ENCODE measurements at regions not wholly inside any gene's neighbourhood (a gene's known extent, or its start where the extent isn't known, plus 50 kb on each side); places are given as distances from the start of the nearest gene placed in this dataset.

- 89% methylated on average over 3 of the region's 3 CpGs for WGBS
- H3K9me3 ChIP-seq (ENCODE audit: control insufficient read depth in 4 of 4, low read length in 3 of 4) = no peaks in the 10 kb centered on the region
- no peak for TF ChIP-seq SP1 (IDR thresholded peaks at IDR 0.05)
- TF ChIP-seq GABPA (IDR thresholded peaks at IDR 0.05 in 1 of 2, conservative IDR thresholded peaks at IDR 0.05 in 1 of 2) = no peak
- TF ChIP-seq, protein P1, sequence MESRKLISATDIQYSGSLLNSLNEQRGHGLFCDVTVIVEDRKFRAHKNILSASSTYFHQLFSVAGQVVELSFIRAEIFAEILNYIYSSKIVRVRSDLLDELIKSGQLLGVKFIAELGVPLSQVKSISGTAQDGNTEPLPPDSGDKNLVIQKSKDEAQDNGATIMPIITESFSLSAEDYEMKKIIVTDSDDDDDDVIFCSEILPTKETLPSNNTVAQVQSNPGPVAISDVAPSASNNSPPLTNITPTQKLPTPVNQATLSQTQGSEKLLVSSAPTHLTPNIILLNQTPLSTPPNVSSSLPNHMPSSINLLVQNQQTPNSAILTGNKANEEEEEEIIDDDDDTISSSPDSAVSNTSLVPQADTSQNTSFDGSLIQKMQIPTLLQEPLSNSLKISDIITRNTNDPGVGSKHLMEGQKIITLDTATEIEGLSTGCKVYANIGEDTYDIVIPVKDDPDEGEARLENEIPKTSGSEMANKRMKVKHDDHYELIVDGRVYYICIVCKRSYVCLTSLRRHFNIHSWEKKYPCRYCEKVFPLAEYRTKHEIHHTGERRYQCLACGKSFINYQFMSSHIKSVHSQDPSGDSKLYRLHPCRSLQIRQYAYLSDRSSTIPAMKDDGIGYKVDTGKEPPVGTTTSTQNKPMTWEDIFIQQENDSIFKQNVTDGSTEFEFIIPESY (IDR thresholded peaks at IDR 0.05) = no peak
- no peak for TF ChIP-seq HNF4G (IDR thresholded peaks at IDR 0.05)
- no peak for TF ChIP-seq NR2F2 (IDR thresholded peaks at IDR 0.05)
- no peak for TF ChIP-seq RXRA (IDR thresholded peaks at IDR 0.05)
- no peak for TF ChIP-seq EGR1 (IDR thresholded peaks at IDR 0.05; ENCODE audit: low read depth in 2 of 2)
- TF ChIP-seq YY1 (IDR thresholded peaks at IDR 0.05) = no peak
- no peak for TF ChIP-seq CTCF (IDR thresholded peaks at IDR 0.05; ENCODE audit: low read depth, low read length, missing input control)
- TF ChIP-seq, protein P2, sequence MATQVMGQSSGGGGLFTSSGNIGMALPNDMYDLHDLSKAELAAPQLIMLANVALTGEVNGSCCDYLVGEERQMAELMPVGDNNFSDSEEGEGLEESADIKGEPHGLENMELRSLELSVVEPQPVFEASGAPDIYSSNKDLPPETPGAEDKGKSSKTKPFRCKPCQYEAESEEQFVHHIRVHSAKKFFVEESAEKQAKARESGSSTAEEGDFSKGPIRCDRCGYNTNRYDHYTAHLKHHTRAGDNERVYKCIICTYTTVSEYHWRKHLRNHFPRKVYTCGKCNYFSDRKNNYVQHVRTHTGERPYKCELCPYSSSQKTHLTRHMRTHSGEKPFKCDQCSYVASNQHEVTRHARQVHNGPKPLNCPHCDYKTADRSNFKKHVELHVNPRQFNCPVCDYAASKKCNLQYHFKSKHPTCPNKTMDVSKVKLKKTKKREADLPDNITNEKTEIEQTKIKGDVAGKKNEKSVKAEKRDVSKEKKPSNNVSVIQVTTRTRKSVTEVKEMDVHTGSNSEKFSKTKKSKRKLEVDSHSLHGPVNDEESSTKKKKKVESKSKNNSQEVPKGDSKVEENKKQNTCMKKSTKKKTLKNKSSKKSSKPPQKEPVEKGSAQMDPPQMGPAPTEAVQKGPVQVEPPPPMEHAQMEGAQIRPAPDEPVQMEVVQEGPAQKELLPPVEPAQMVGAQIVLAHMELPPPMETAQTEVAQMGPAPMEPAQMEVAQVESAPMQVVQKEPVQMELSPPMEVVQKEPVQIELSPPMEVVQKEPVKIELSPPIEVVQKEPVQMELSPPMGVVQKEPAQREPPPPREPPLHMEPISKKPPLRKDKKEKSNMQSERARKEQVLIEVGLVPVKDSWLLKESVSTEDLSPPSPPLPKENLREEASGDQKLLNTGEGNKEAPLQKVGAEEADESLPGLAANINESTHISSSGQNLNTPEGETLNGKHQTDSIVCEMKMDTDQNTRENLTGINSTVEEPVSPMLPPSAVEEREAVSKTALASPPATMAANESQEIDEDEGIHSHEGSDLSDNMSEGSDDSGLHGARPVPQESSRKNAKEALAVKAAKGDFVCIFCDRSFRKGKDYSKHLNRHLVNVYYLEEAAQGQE (IDR thresholded peaks at IDR 0.05) = no peak
- no peak for TF ChIP-seq TAF1 (conservative IDR thresholded peaks at IDR 0.05)
- no peak for TF ChIP-seq JUND (IDR thresholded peaks at IDR 0.05)
- no peak for TF ChIP-seq RAD21 (IDR thresholded peaks at IDR 0.05)
- no peak for TF ChIP-seq FOXA1 (IDR thresholded peaks at IDR 0.05)
- TF ChIP-seq, protein P3, sequence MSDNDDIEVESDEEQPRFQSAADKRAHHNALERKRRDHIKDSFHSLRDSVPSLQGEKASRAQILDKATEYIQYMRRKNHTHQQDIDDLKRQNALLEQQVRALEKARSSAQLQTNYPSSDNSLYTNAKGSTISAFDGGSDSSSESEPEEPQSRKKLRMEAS (IDR thresholded peaks at IDR 0.05) = no peak
- no peak for TF ChIP-seq FOXA2 (IDR thresholded peaks at IDR 0.05)
- TF ChIP-seq, protein P4, sequence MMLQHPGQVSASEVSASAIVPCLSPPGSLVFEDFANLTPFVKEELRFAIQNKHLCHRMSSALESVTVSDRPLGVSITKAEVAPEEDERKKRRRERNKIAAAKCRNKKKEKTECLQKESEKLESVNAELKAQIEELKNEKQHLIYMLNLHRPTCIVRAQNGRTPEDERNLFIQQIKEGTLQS (IDR thresholded peaks at IDR 0.05) = no peak
- TF ChIP-seq HNF4A (conservative IDR thresholded peaks at IDR 0.05) = no peak
Measured at GRCh38 chr9:1829719-1830118, 185.4 kb upstream of the SMARCA2 start.

More at GRCh38 chr9:1829719-1830118, 185.4 kb upstream of the SMARCA2 start:
- H3K27ac ChIP-seq (ENCODE audit: low read depth in 1 of 2, low read length in 2 of 2) = no peak overlapping the region
- H3K4me3 ChIP-seq (ENCODE audit: low read depth in 1 of 3, low read length in 3 of 3) = no peak overlapping the region
- H3K36me3 ChIP-seq (ENCODE audit: control insufficient read depth in 4 of 4, insufficient read depth in 3 of 4, low read depth in 1 of 4, low read length in 3 of 4) = no peaks in the 10 kb centered on the region
- no peak for DNase-seq (ENCODE audit: low spot score)
- H3K4me1 ChIP-seq (ENCODE audit: control insufficient read depth in 4 of 4, insufficient read depth in 4 of 4, low read length in 3 of 4) = no peaks in the 10 kb centered on the region
- H3K9ac ChIP-seq (ENCODE audit: low read depth in 1 of 2, low read length in 2 of 2) = no peak overlapping the region
- peaks cover 0 to 3% (median 0%) of the 10 kb centered on the region in 4 donors for H3K27me3 ChIP-seq (ENCODE audit: control insufficient read depth in 4 of 4, insufficient read depth in 4 of 4, low read length in 3 of 4)

Data from liver (tissue), 8 donors.